Peyer's patch (tissue), 4 donors: ENCODE measurements at regions not wholly inside any gene's neighbourhood (a gene's known extent, or its start where the extent isn't known, plus 50 kb on each side); places are given as distances from the start of the nearest gene placed in this dataset.

Experiments used
- DNase-seq, 3 donors: peaks; one replicate each; pipeline ENCODE4 v3.0.0-alpha.2; 2017 to 2019
- H3K27ac ChIP-seq, 4 donors: fragments of 200-600 bp; sonication (generic); one replicate each; pipeline ENCODE4 v1.5.1; 2016 to 2019
- H3K27me3 ChIP-seq, 2 donors: fragments of 200-600 bp; sonication (generic); one replicate each; pipeline ENCODE4 v1.5.1; 2019
- H3K36me3 ChIP-seq, 3 donors: fragments of 200-600 bp; sonication (generic); one replicate each; pipeline ENCODE4 v1.5.1; 2016 to 2019
- H3K4me1 ChIP-seq, 4 donors: fragments of 200-600 bp; sonication (generic); one replicate each; pipeline ENCODE4 v1.5.1; 2016 to 2019
- H3K4me3 ChIP-seq, 4 donors: fragments of 200-600 bp; sonication (generic); 1 replicate in 3 of 4; 2 replicates in 1 of 4; pipeline ENCODE4 v1.5.1; 2016 to 2019; ENCODE audit warnings: mild to moderate bottlenecking in 1 of 4
- H3K9me3 ChIP-seq, 4 donors: fragments of 200-600 bp; sonication (generic); one replicate each; pipeline ENCODE4 v1.5.1; 2016 to 2019; ENCODE audit warnings: mild to moderate bottlenecking in 1 of 4
- POLR2A ChIP-seq, 2 donors: fragments of 450-650 bp; IDR thresholded peaks; one replicate each; pipeline ENCODE4 v1.5.1; 2017; ENCODE audit warnings: antibody characterized with exemption in 2 of 2, mild to moderate bottlenecking in 2 of 2, moderate library complexity in 2 of 2
- TF ChIP-seq, protein P1 (sequence below), 6 experiments: fragments of 450-650 bp in 4 of 6; fragments of 200-600 bp in 2 of 6; sonication (generic) in 1 of 6; IDR thresholded peaks; one replicate each; pipeline ENCODE4 v1.5.1; 2017 to 2019; ENCODE audit warnings: antibody characterized with exemption in 6 of 6, mild to moderate bottlenecking in 3 of 6, moderate library complexity in 1 of 6

DNA sequence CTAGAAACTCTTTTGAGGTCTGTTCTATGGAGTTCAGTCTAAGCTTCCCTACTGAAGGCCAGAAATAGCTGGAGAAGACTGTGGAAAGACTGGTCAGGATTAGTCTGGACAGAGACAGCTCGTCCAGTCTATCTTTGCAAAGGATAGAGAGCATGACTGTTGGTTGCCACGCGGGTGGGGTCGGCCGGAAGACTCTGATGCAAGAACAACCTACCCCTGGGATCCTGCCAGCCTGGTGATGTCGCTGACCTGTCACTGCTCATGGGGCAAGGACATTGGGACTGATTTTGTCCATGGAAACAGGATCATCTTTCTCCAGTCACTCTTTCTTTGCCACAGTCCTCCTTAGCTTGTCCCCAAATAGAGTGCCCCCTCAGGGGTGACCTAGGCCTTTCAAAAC, 337.6 kb upstream of the NPSR1 start:
- Histone ChIP-seq H3K27me3 (no peaks in the 10 kb centered on the region), H3K9me3 (no peaks in the 10 kb centered on the region), H3K27ac (no peak overlapping the region), H3K4me1 (no peaks in the 10 kb centered on the region), H3K4me3 (no peak overlapping the region), H3K36me3 (no peaks in the 10 kb centered on the region)
- TF ChIP-seq, protein P1, sequence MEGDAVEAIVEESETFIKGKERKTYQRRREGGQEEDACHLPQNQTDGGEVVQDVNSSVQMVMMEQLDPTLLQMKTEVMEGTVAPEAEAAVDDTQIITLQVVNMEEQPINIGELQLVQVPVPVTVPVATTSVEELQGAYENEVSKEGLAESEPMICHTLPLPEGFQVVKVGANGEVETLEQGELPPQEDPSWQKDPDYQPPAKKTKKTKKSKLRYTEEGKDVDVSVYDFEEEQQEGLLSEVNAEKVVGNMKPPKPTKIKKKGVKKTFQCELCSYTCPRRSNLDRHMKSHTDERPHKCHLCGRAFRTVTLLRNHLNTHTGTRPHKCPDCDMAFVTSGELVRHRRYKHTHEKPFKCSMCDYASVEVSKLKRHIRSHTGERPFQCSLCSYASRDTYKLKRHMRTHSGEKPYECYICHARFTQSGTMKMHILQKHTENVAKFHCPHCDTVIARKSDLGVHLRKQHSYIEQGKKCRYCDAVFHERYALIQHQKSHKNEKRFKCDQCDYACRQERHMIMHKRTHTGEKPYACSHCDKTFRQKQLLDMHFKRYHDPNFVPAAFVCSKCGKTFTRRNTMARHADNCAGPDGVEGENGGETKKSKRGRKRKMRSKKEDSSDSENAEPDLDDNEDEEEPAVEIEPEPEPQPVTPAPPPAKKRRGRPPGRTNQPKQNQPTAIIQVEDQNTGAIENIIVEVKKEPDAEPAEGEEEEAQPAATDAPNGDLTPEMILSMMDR (IDR thresholded peaks at IDR 0.05), result no peak
- no peak for TF ChIP-seq POLR2A (IDR thresholded peaks at IDR 0.05)
- no peak for DNase-seq

DNA sequence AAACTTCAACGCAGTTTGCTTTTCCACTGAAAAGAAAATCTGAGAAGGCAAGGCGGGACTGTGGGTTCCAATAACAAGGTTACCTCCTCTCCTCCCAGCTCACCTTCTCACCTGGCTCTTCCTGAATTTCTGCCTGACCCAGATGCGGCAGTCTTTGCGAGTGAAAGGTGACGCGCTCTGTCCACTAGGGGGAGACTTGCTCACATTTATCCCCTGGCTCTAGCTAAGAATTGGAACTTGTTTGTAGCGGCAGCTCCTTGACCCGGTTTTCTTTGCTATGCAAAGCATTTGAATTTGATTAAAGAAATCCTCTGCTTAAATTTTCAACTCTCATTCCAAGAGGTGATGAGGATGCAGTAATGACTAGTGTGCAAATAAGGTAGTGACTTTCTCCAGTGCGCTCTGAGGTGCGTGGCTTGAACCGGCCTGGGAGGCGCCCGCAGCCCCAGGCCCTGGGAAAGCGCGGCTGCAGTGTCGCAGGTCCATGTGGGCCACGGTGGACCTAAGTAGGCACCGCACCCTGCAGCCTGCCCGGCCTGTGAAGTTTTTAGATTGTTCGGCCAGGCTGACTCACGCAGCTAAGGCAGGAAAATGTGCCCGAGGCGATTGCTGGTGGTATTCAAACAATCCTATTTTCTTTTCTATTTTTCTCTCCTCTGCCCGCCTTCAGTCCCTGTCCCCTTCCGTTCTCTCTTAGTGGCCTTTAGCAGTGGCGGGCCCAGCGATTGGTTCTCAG, 336.9 kb upstream of the NPSR1 start:
- no peak overlapping the region for H3K27ac ChIP-seq
- DNase-seq, result peak in 1 of 3 donors; percentile 59
- no peaks in the 10 kb centered on the region for H3K36me3 ChIP-seq
- H3K27me3 ChIP-seq, result no peaks in the 10 kb centered on the region
- no peak overlapping the region for H3K4me3 ChIP-seq
- no peaks in the 10 kb centered on the region for H3K9me3 ChIP-seq
- no peak for TF ChIP-seq POLR2A (IDR thresholded peaks at IDR 0.05)
- TF ChIP-seq, protein P1 (IDR thresholded peaks at IDR 0.05), result peak in 5 of 6 experiments; percentile 14 to 56 (median 49)
- no peaks in the 10 kb centered on the region for H3K4me1 ChIP-seq

DNA sequence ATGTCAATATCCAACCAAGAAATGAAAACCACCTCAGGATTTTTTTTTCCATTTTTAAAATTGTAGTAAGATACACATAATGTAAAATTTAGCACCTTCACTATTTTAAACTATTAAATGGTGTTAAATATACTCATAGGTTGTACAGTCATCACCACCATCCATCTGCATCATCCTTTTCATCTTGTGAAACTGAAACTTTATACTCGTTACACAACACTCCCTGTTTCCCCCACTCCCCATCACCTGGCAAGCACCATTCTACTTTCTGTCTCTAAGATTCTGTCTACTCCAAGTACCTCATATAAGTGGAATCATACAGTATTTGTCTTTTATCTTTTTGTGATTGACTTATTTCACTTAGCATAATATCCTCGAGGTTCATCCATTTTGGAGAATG, 335.2 kb upstream of the NPSR1 start:
- no peak for DNase-seq
- Histone ChIP-seq H3K27me3 (no peaks in the 10 kb centered on the region), H3K9me3 (no peaks in the 10 kb centered on the region), H3K4me1 (no peaks in the 10 kb centered on the region), H3K4me3 (no peak overlapping the region), H3K27ac (no peak overlapping the region), H3K36me3 (no peaks in the 10 kb centered on the region)
- TF ChIP-seq, protein P1 (IDR thresholded peaks at IDR 0.05), result no peak
- no peak for TF ChIP-seq POLR2A (IDR thresholded peaks at IDR 0.05)

DNA sequence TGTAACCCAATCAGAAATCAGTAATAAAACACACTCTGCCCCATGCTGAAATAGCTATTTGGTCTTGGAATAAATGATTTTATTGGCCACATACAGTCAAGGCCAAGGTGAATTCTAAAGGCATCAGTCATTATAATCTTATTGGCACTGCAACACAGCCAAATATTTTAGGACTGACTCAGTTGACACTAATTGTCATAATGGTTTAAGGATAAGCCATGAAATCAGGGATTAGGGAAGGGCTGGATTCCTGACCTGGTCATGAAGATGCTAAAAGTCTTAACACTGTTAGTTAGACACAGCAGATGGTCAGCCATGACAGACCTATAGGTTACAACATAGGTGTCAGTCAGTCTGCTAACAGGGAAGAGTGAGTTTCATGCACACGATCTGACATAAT, 330.3 kb upstream of the NPSR1 start:
- Histone ChIP-seq H3K4me1 (no peaks in the 10 kb centered on the region), H3K4me3 (no peak overlapping the region), H3K27ac (no peak overlapping the region), H3K27me3 (no peaks in the 10 kb centered on the region), H3K9me3 (no peaks in the 10 kb centered on the region), H3K36me3 (no peaks in the 10 kb centered on the region)
- no peak for DNase-seq
- TF ChIP-seq POLR2A (IDR thresholded peaks at IDR 0.05), result no peak
- TF ChIP-seq, protein P1 (IDR thresholded peaks at IDR 0.05), result no peak

DNA sequence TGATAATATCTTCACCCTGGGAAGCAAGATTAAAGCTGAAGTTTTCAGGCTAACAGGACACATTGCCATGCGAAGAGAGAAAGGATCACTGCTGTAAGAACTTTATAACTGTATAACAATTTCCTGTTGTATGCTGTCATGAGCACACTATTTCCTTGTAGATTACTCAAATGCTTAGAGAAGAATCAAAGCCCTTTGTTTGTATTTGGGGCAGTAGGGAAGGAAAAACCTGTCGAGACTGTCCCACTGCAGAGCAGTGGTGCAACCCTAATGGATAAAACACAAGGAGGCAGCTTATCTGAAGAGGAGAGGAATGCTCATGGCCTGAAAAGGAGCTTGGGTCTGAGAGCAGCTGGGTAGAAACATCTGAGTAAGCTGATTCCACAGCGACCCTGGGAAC, 327.7 kb upstream of the NPSR1 start:
- no peaks in the 10 kb centered on the region for H3K36me3 ChIP-seq
- H3K27ac ChIP-seq, result no peak overlapping the region
- no peaks in the 10 kb centered on the region for H3K27me3 ChIP-seq
- no peak for TF ChIP-seq POLR2A (IDR thresholded peaks at IDR 0.05)
- TF ChIP-seq, protein P1 (IDR thresholded peaks at IDR 0.05), result no peak
- no peak overlapping the region for H3K4me3 ChIP-seq
- H3K4me1 ChIP-seq, result no peaks in the 10 kb centered on the region
- no peaks in the 10 kb centered on the region for H3K9me3 ChIP-seq
- no peak for DNase-seq
